CD14-positive monocyte (primary cell): ENCODE measurements at regions not wholly inside any gene's neighbourhood (a gene's known extent, or its start where the extent isn't known, plus 50 kb on each side); places are given as distances from the start of the nearest gene placed in this dataset.

Experiments
- DNase-seq, 3 donors: peaks; one replicate each; pipeline ENCODE4 v3.0.0-alpha.2; 2011 to 2022
- H2AFZ ChIP-seq: 2 replicates; pipeline ENCODE4 v1.6.0; 2012; ENCODE audit warnings: mild to moderate bottlenecking, low read depth, low read length, inconsistent platforms; ENCODE audit not compliant: insufficient read depth, poor library complexity, severe bottlenecking
- H3K27ac ChIP-seq, 2 donors: 1 replicate in 1 of 2; 2 replicates in 1 of 2; pipeline ENCODE4 v1.5.1; 2012 to 2013; ENCODE audit warnings: low read length in 2 of 2, control low read depth in 1 of 2, inconsistent platforms in 1 of 2, low read depth in 1 of 2, mild to moderate bottlenecking in 1 of 2
- H3K27me3 ChIP-seq, 2 donors: one replicate each; pipeline versions ENCODE4 v1.6.0 to v1.6.1; 2011 to 2013; ENCODE audit warnings: low read length in 2 of 2; ENCODE audit not compliant: control insufficient read depth in 2 of 2, insufficient read depth in 2 of 2
- H3K36me3 ChIP-seq, 2 donors: replicated peaks in 1 of 2; 1 replicate in 1 of 2; 2 replicates in 1 of 2; pipeline versions ENCODE4 v1.5.1 to v1.6.1; 2012 to 2013; ENCODE audit warnings: low read length in 2 of 2, control low read depth in 1 of 2, inconsistent platforms in 1 of 2, mild to moderate bottlenecking in 1 of 2; ENCODE audit not compliant: insufficient read depth in 2 of 2, control insufficient read depth in 1 of 2
- H3K4me1 ChIP-seq, 2 donors: 1 replicate in 1 of 2; 2 replicates in 1 of 2; pipeline versions ENCODE4 v1.5.1 to v1.6.1; 2012 to 2013; ENCODE audit warnings: low read length in 2 of 2, control low read depth in 1 of 2, inconsistent platforms in 1 of 2, mild to moderate bottlenecking in 1 of 2, moderate library complexity in 1 of 2; ENCODE audit not compliant: insufficient read depth in 2 of 2, control insufficient read depth in 1 of 2
- H3K4me2 ChIP-seq: replicated peaks from 2 replicates; pipeline ENCODE3; 2012; ENCODE audit warnings: low read length, moderate library complexity, mild to moderate bottlenecking; ENCODE audit not compliant: poor library complexity, severe bottlenecking; ENCODE audit errors: extremely low read depth
- H3K4me3 ChIP-seq, 3 experiments: fragments of 200-600 bp in 1 of 3; sonication (generic) in 1 of 3; replicated peaks in 1 of 3; 1 replicate in 2 of 3; 2 replicates in 1 of 3; pipeline ENCODE4 v1.5.1; 2011 to 2013; ENCODE audit warnings: low read length in 3 of 3, mild to moderate bottlenecking in 3 of 3, control low read depth in 2 of 3, low read depth in 2 of 3, inconsistent platforms in 1 of 3, moderate library complexity in 1 of 3
- H3K79me2 ChIP-seq: 2 replicates; pipeline ENCODE4 v1.6.0; 2012; ENCODE audit warnings: mild to moderate bottlenecking, control low read depth, inconsistent platforms, low read length, moderate library complexity; ENCODE audit not compliant: insufficient read depth
- H3K9ac ChIP-seq: 2 replicates; pipeline ENCODE4 v1.6.0; 2017; ENCODE audit warnings: low read length, mild to moderate bottlenecking; ENCODE audit not compliant: insufficient read depth, poor library complexity, severe bottlenecking
- H3K9me3 ChIP-seq, 2 donors: replicated peaks in 1 of 2; 1 replicate in 1 of 2; 2 replicates in 1 of 2; pipeline versions ENCODE4 v1.5.1 to v1.6.1; 2012 to 2013; ENCODE audit warnings: low read length in 2 of 2, control low read depth in 1 of 2; ENCODE audit not compliant: control insufficient read depth in 1 of 2, insufficient read depth in 1 of 2
- H4K20me1 ChIP-seq: 2 replicates; pipeline ENCODE4 v1.6.0; 2012; ENCODE audit warnings: mild to moderate bottlenecking, low read length, control low read depth, moderate library complexity; ENCODE audit not compliant: insufficient read depth
- H3K27ac Mint-ChIP-seq, 7 donors: one replicate each; pipeline ENCODE4 v1.8.0; 2020; ENCODE audit warnings: mild to moderate bottlenecking in 7 of 7, mixed read lengths in 7 of 7, moderate library complexity in 6 of 7, inconsistent platforms in 2 of 7
- H3K27me3 Mint-ChIP-seq, 3 donors: one replicate each; pipeline ENCODE4 v1.8.0; 2021 to 2022; ENCODE audit warnings: low read depth in 3 of 3, mild to moderate bottlenecking in 3 of 3, mixed read lengths in 3 of 3, moderate library complexity in 3 of 3, inconsistent platforms in 1 of 3
- H3K36me3 Mint-ChIP-seq, 2 donors: one replicate each; pipeline ENCODE4 v1.8.0; 2020; ENCODE audit warnings: mixed read lengths in 2 of 2, inconsistent platforms in 1 of 2, mild to moderate bottlenecking in 1 of 2
- H3K4me1 Mint-ChIP-seq: one replicate; pipeline ENCODE4 v1.8.0; 2020; ENCODE audit warnings: mild to moderate bottlenecking, mixed read lengths
- H3K4me3 Mint-ChIP-seq, 2 donors: one replicate each; pipeline ENCODE4 v1.8.0; 2020; ENCODE audit warnings: mild to moderate bottlenecking in 2 of 2, mixed read lengths in 2 of 2, moderate library complexity in 1 of 2
- H3K9me3 Mint-ChIP-seq, 7 donors: one replicate each; pipeline ENCODE4 v1.8.0; 2020 to 2022; ENCODE audit warnings: mixed read lengths in 7 of 7, mild to moderate bottlenecking in 6 of 7, moderate library complexity in 6 of 7, inconsistent platforms in 2 of 7
- WGBS: methylation state at CpG from one replicate; pipeline ENCODE4 v1.1.5; 2013; ENCODE audit warnings: missing lambda C conversion rate; ENCODE audit not compliant: insufficient coverage; 5-methylcytosine and 5-hydroxymethylcytosine counted together
- intact Hi-C, 2 donors: fragments of 100-400 bp; cut with micrococcal nuclease; formaldehyde crosslinking; loops; one replicate each; pipeline versions ENCODE4 v1.15.0 to v1.15.1; 2023
- TF ChIP-seq, protein P1 (sequence below): fragments of 200-600 bp; IDR thresholded peaks from one replicate; pipeline ENCODE4 v1.8.0; 2022; ENCODE audit warnings: antibody characterized with exemption, mild to moderate bottlenecking

DNA sequence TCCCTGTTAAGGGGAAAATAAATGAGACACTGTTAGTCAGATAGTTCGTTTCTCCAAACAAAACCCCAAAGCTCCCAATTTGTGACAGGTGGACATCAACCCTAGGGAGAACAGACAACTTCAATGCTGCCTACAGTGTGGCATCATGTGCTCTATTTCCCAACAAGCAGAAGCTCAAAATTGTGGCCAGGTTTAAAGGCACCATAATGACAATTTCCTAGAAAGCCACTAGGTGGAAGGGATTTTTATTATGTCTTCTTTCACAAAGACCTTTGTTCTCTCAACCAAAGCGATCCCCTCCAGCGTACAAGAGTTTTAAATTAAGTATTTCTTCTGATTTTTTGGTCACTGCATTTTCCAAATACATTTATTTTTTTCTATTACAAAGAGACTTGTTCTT is 88.0 kb upstream of the MBIP start:
- Histone ChIP-seq H3K4me1 (no peaks in the 10 kb centered on the region), H4K20me1 (no peaks in the 10 kb centered on the region), H3K79me2 (no peaks in the 10 kb centered on the region), H3K4me2 (no peak overlapping the region), H3K9ac (no peak overlapping the region), H3K36me3 (no peaks in the 10 kb centered on the region), H2AFZ (no peak overlapping the region), H3K9me3 (peaks cover 0 to 9% of the 10 kb centered on the region in 2 donors), H3K4me3 (no peak overlapping the region), H3K27me3 (peaks cover 0 to 3% of the 10 kb centered on the region in 2 donors), H3K27ac (no peak overlapping the region)
- Mint-ChIP-seq H3K27ac (no peak overlapping the region), H3K36me3 (no peaks in the 10 kb centered on the region), H3K27me3 (peaks cover 0 to 9% (median 1%) of the 10 kb centered on the region in 3 donors), H3K4me1 (no peaks in the 10 kb centered on the region), H3K4me3 (no peak overlapping the region), H3K9me3 (peaks cover 9 to 31% (median 24%) of the 10 kb centered on the region in 7 donors)
- WGBS = no CpG with 5 or more reads among the region's 3 CpGs
- DNase-seq = no peak
- intact Hi-C loops = no loop called here
- TF ChIP-seq, protein P1, sequence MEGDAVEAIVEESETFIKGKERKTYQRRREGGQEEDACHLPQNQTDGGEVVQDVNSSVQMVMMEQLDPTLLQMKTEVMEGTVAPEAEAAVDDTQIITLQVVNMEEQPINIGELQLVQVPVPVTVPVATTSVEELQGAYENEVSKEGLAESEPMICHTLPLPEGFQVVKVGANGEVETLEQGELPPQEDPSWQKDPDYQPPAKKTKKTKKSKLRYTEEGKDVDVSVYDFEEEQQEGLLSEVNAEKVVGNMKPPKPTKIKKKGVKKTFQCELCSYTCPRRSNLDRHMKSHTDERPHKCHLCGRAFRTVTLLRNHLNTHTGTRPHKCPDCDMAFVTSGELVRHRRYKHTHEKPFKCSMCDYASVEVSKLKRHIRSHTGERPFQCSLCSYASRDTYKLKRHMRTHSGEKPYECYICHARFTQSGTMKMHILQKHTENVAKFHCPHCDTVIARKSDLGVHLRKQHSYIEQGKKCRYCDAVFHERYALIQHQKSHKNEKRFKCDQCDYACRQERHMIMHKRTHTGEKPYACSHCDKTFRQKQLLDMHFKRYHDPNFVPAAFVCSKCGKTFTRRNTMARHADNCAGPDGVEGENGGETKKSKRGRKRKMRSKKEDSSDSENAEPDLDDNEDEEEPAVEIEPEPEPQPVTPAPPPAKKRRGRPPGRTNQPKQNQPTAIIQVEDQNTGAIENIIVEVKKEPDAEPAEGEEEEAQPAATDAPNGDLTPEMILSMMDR = no peak

DNA sequence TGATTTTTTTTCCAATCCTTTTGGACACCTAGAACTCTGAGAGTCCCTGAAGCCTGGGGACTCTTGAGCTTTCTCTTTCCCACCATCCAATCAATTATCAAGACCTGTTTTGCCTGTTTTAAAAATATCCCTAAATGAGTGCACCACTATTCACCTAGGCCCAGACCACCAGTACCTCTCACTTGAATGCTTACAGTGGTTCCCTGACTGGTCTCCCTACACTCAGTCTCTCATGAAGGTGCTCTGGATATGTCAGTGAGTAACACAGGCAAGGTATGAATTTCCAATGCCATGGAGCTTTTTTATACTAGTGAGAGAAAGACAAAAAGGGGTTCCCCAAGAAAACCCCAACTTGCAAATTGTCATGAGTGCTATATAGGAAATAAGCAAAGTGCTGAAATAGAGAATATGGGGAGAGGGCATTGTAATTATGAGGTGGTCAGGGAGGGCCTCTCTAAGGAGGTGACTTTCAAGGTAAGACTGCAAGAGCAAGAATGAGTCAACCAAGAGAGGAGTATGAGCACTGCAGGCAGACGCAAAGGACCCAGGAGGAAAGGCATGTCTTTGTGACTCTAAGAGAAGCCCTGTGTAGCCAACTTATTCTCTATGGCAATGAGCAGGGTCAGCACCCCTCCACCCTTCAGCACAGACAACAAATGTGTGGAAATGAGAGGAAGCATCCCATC is 85.3 kb upstream of the MBIP start:
- Mint-ChIP-seq H3K9me3 (peaks cover 0 to 11% (median 7%) of the 10 kb centered on the region in 7 donors), H3K27me3 (peaks cover 0 to 11% (median 1%) of the 10 kb centered on the region in 3 donors), H3K4me3 (no peak overlapping the region), H3K27ac (no peak overlapping the region), H3K36me3 (no peaks in the 10 kb centered on the region), H3K4me1 (no peaks in the 10 kb centered on the region)
- TF ChIP-seq, protein P1 = no peak
- Histone ChIP-seq H2AFZ (no peak overlapping the region), H3K9ac (no peak overlapping the region), H3K27me3 (peaks cover 0 to 3% of the 10 kb centered on the region in 2 donors), H4K20me1 (no peaks in the 10 kb centered on the region), H3K27ac (no peak overlapping the region), H3K4me1 (no peaks in the 10 kb centered on the region), H3K4me3 (no peak overlapping the region), H3K4me2 (no peak overlapping the region), H3K79me2 (no peaks in the 10 kb centered on the region), H3K9me3 (peaks cover 0 to 6% of the 10 kb centered on the region in 2 donors), H3K36me3 (no peaks in the 10 kb centered on the region)
- 80% methylated on average over 1 of the region's 1 CpG for WGBS
- intact Hi-C loops = no loop called here
- no peak for DNase-seq
